GM19324 (cell line): ENCODE measurements at regions not wholly inside any gene's neighbourhood (a gene's known extent, or its start where the extent isn't known, plus 50 kb on each side); places are given as distances from the start of the nearest gene placed in this dataset.
A peak's percentile ranks its signal among the peaks of the same experiment; 100 is the strongest.

Experiments
- ATAC-seq: cut with Tn5 transposase; IDR thresholded peaks from one replicate; pipeline ENCODE4 v1.9.1; 2021; ENCODE audit warnings: mild to moderate bottlenecking, moderate library complexity; ENCODE audit not compliant: unreplicated experiment, low FRiP score

GRCh38 chr15:38646716-38647115 is 82.1 kb upstream of the RASGRP1 start:
- ATAC-seq: no peak

- ATAC-seq: no peak
These were observed 83.1 kb upstream of the RASGRP1 start for GRCh38 chr15:38647683-38648082.

- ATAC-seq: no peak
These were observed 83.7 kb upstream of the RASGRP1 start for GRCh38 chr15:38648121-38648843.

GRCh38 chr15:38650384-38650783 is 85.8 kb upstream of the RASGRP1 start:
- no peak for ATAC-seq

- no peak for ATAC-seq
These were observed 86.3 kb upstream of the RASGRP1 start for GRCh38 chr15:38650936-38651327.

- ATAC-seq: peak; percentile 63
These were observed 86.9 kb upstream of the RASGRP1 start for GRCh38 chr15:38651328-38652038.

- ATAC-seq: no peak
These were observed 87.7 kb upstream of the RASGRP1 start for GRCh38 chr15:38652183-38652794.

- ATAC-seq: no peak
These were observed 88.4 kb upstream of the RASGRP1 start for GRCh38 chr15:38652998-38653397.

GRCh38 chr15:38658431-38658830 is 93.8 kb upstream of the RASGRP1 start:
- ATAC-seq: no peak

GRCh38 chr15:38660738-38661137 is 96.1 kb upstream of the RASGRP1 start:
- no peak for ATAC-seq

GRCh38 chr15:38662033-38662802 is 97.6 kb upstream of the RASGRP1 start:
- no peak for ATAC-seq

- no peak for ATAC-seq
These were observed 98.2 kb upstream of the RASGRP1 start for GRCh38 chr15:38662805-38663204.

- ATAC-seq: no peak
These were observed 101.1 kb upstream of the RASGRP1 start for GRCh38 chr15:38665586-38666305.

- ATAC-seq: no peak
These were observed 102.4 kb upstream of the RASGRP1 start for GRCh38 chr15:38666865-38667510.

GRCh38 chr15:38667890-38668850 is 103.6 kb upstream of the RASGRP1 start:
- no peak for ATAC-seq

GRCh38 chr15:38668898-38669391 is 104.3 kb upstream of the RASGRP1 start:
- ATAC-seq: no peak

- peak; percentile 40 for ATAC-seq
These were observed 105.8 kb upstream of the RASGRP1 start for GRCh38 chr15:38670128-38671005.

- ATAC-seq: no peak
These were observed 106.4 kb upstream of the RASGRP1 start for GRCh38 chr15:38671006-38671387.
